Activated T-helper 17 cell treated with anti-CD3 and anti-CD28 coated beads, Interleukin-2, amount 50 U/mL, for 72 hours (primary cell): ENCODE measurements at regions not wholly inside any gene's neighbourhood (a gene's known extent, or its start where the extent isn't known, plus 50 kb on each side); places are given as distances from the start of the nearest gene placed in this dataset.

Experiments
- ATAC-seq: fragments of 150-1000 bp; cut with Tn5 transposase; replicated peaks from 2 replicates; pipeline ENCODE4 v1.10.0; 2021; ENCODE audit warnings: mild to moderate bottlenecking, moderate library complexity
- H3K27ac Mint-ChIP-seq: one replicate; pipeline ENCODE4 v1.8.0; 2022; ENCODE audit warnings: mixed read lengths
- H3K27me3 Mint-ChIP-seq: one replicate; pipeline ENCODE4 v1.8.0; 2022; ENCODE audit warnings: mixed read lengths
- H3K36me3 Mint-ChIP-seq: one replicate; pipeline ENCODE4 v1.8.0; 2022; ENCODE audit warnings: low read depth, mild to moderate bottlenecking, mixed read lengths
- H3K4me1 Mint-ChIP-seq: one replicate; pipeline ENCODE4 v1.8.0; 2022; ENCODE audit warnings: mixed read lengths
- H3K4me3 Mint-ChIP-seq: one replicate; pipeline ENCODE4 v1.8.0; 2022; ENCODE audit warnings: mild to moderate bottlenecking, mixed read lengths
- H3K9me3 Mint-ChIP-seq: one replicate; pipeline ENCODE4 v1.8.0; 2022; ENCODE audit warnings: mixed read lengths

DNA sequence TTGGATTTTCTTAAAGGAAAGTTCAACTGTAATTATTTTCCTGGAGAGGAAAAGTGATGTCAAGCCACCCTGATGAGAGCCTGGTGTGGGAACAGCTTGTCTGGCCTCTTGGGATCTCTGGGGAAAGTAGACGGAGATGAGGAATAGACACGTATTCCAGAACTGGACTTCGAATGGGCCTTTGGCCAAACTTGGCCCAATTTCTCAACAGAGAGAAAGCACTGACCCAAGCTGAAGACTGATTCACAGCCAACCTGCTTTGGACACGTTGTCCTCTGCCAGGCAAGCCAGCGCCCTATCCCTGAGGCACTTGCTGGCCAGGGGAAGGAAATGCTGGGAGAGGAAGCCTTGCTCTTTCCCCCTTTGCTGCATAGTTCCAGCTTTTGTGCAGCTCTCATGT is 70.8 kb upstream of the CTAGE1 start:
- Mint-ChIP-seq H3K9me3 (peaks cover 6% of the 10 kb centered on the region), H3K4me3 (no peak overlapping the region), H3K27ac (no peak overlapping the region), H3K27me3 (no peaks in the 10 kb centered on the region), H3K36me3 (no peaks in the 10 kb centered on the region), H3K4me1 (no peaks in the 10 kb centered on the region)
- ATAC-seq: no peak

- Mint-ChIP-seq H3K4me3 (no peak overlapping the region), H3K27me3 (no peaks in the 10 kb centered on the region), H3K27ac (no peak overlapping the region), H3K4me1 (no peaks in the 10 kb centered on the region), H3K36me3 (no peaks in the 10 kb centered on the region), H3K9me3 (peaks cover 6% of the 10 kb centered on the region)
- no peak for ATAC-seq
Observed at GRCh38 chr18:22489704-22490103, 72.0 kb upstream of the CTAGE1 start.

DNA sequence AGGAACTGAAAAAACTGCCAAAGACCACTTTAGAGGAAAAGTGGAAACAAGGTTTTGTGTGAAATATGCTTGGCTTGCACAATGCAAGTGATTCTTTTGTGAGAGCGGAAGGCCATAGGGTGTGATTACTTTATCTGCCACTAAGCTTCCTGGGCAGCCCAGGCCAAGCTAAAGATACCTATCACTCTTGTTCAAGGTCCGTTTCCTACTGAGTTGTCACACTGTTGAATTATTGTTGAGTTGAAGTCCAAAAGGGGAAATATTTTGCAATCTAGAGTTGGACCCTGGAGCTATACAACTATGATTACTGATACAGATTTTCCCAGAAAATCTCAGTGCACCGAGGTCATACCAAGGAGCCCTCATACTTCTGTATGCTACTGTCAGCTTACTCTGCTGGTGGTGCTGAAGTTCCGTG is 72.7 kb upstream of the CTAGE1 start:
- no peaks in the 10 kb centered on the region for H3K27me3 Mint-ChIP-seq
- no peak overlapping the region for H3K27ac Mint-ChIP-seq
- H3K4me1 Mint-ChIP-seq: no peaks in the 10 kb centered on the region
- no peaks in the 10 kb centered on the region for H3K36me3 Mint-ChIP-seq
- no peak for ATAC-seq
- H3K4me3 Mint-ChIP-seq: no peak overlapping the region
- peaks cover 6% of the 10 kb centered on the region for H3K9me3 Mint-ChIP-seq

- H3K27me3 Mint-ChIP-seq: no peaks in the 10 kb centered on the region
- H3K36me3 Mint-ChIP-seq: no peaks in the 10 kb centered on the region
- no peak overlapping the region for H3K27ac Mint-ChIP-seq
- H3K9me3 Mint-ChIP-seq: no peaks in the 10 kb centered on the region
- H3K4me3 Mint-ChIP-seq: no peak overlapping the region
- H3K4me1 Mint-ChIP-seq: no peaks in the 10 kb centered on the region
- ATAC-seq: no peak
Observed at GRCh38 chr18:22493255-22493654, 75.5 kb upstream of the CTAGE1 start.

DNA sequence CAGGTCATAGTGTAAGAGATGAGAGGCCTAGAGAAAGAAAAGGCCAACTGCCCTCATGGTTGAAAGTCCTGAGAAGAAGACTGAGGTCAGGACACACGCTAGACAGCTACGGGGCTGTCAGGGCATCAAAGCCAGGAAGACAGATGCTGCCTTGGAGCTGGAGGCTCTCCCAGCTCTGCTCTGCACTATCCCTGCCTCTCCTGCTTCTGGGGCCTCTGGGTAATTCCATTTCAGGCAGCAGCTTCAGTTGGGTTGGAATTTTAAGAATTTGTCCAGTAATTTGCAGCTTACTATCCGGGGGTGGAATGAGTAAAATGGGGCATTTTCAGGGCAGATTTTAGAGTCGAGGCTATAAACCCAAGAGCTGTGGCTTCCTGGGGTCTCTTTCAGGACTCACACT is 76.2 kb upstream of the CTAGE1 start:
- Mint-ChIP-seq H3K27ac (no peak overlapping the region), H3K27me3 (no peaks in the 10 kb centered on the region), H3K9me3 (no peaks in the 10 kb centered on the region), H3K36me3 (no peaks in the 10 kb centered on the region), H3K4me1 (no peaks in the 10 kb centered on the region), H3K4me3 (no peak overlapping the region)
- ATAC-seq: no peak

DNA sequence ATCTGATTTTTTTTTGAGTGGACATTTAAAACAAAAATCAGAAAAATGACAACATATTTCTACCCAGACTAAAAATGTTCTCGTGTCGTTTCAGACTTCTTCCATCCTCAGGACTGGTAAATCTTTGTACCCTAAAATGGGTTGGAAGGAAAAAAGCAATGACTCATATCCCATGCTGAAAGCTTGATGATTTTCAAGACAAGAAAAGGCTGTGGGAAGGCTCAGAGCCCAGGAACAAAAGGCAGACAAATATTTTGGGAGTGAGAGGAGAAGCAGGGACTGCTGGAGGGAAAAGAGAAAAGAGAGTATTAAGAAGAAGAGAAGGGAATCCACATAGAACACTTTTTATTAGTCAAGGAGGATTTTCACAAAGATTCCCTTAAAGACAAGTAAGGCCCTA is 77.1 kb upstream of the CTAGE1 start:
- no peaks in the 10 kb centered on the region for H3K9me3 Mint-ChIP-seq
- H3K36me3 Mint-ChIP-seq: no peaks in the 10 kb centered on the region
- no peak overlapping the region for H3K4me3 Mint-ChIP-seq
- no peaks in the 10 kb centered on the region for H3K4me1 Mint-ChIP-seq
- H3K27ac Mint-ChIP-seq: no peak overlapping the region
- no peaks in the 10 kb centered on the region for H3K27me3 Mint-ChIP-seq
- ATAC-seq: no peak

DNA sequence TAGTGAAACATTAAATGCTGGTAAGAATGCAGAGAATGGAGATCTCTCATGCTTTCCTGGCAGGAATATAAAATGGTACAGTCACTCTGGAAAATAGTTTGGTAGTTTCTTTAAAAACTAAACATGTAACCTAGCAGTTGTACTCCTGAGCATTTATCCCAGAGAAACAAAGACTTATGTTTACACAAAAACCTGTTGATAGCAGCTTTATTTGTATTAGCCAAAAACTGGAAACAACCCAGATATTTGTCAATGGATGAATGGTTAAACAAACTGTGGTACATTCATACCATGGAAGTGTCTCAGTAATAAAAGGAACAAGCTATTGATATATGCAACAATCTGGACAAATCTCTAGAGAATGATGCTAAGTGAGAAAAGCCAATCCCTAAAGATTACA is 81.7 kb upstream of the CTAGE1 start:
- Mint-ChIP-seq H3K4me1 (no peaks in the 10 kb centered on the region), H3K36me3 (no peaks in the 10 kb centered on the region), H3K27me3 (no peaks in the 10 kb centered on the region), H3K27ac (no peak overlapping the region), H3K9me3 (no peaks in the 10 kb centered on the region), H3K4me3 (no peak overlapping the region)
- ATAC-seq: no peak

DNA sequence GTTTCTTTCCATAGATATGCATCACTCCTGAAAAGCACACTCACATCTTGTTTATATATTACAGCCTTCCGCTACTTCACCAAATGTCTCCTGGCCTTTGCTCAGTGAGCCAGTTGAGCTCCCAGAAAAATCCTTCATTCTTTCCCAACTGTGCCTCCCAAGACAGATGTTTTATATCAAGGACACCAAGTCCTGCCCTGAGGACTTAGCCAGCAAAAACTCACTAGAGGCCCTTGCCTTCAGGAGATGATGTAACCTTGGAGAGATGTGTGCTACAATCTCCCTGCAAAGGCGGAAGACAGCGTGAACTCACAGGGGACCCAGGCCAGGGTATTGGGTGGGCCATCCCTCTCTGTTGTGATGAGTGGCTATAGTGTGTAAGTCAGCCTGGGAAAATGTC is 86.1 kb upstream of the CTAGE1 start:
- Mint-ChIP-seq H3K4me3 (no peak overlapping the region), H3K27ac (no peak overlapping the region), H3K4me1 (no peaks in the 10 kb centered on the region), H3K36me3 (no peaks in the 10 kb centered on the region), H3K27me3 (no peaks in the 10 kb centered on the region), H3K9me3 (no peaks in the 10 kb centered on the region)
- ATAC-seq: no peak

GRCh38 chr18:22504251-22505030 is 86.7 kb upstream of the CTAGE1 start:
- Mint-ChIP-seq H3K9me3 (no peaks in the 10 kb centered on the region), H3K4me1 (no peaks in the 10 kb centered on the region), H3K36me3 (no peaks in the 10 kb centered on the region), H3K27me3 (no peaks in the 10 kb centered on the region), H3K4me3 (no peak overlapping the region), H3K27ac (no peak overlapping the region)
- no peak for ATAC-seq

GRCh38 chr18:22505141-22505591 is 87.5 kb upstream of the CTAGE1 start:
- Mint-ChIP-seq H3K4me1 (no peaks in the 10 kb centered on the region), H3K27ac (no peak overlapping the region), H3K4me3 (no peak overlapping the region), H3K27me3 (no peaks in the 10 kb centered on the region), H3K9me3 (no peaks in the 10 kb centered on the region), H3K36me3 (no peaks in the 10 kb centered on the region)
- ATAC-seq: no peak

DNA sequence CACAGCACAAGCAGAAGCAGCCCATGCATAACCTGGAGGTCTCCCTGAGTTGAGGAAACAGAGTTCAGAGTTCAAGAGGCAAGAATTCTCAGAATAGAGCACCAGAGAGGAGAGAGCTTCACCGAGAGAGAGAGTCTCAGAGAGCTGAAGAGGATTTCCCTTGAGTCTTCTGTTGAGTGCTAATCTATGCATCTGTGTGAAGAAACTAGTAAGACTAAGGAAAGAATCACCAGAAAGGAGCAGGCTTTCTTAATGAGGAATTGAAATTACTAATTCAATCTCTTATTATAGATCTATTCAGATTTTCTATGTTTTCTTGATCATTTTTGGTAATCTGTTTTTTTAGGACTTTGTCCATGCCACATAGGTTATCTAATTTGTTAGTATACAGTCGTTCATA is 89.3 kb upstream of the CTAGE1 start:
- no peaks in the 10 kb centered on the region for H3K9me3 Mint-ChIP-seq
- no peak for ATAC-seq

DNA sequence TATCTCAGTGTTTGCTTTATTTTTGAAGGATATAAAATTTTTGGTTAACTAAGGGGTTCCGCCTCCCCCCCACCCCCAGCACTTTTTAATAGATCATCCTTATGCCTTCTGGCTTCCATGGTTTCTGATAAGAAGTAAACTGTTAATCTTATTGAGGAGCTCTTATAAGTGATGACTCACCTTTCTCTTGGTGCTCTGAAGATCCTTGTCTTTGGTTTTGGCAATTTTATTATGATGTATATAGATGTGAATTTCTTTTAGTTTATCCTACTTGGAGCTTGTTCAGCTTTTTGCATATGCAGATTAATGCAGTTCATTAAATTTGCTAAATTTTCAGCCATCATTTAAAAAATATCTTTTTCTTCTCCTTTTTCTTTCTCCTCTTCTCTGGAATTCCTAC is 91.7 kb upstream of the CTAGE1 start:
- no peak overlapping the region for H3K4me3 Mint-ChIP-seq
- H3K9me3 Mint-ChIP-seq: no peaks in the 10 kb centered on the region
- H3K27me3 Mint-ChIP-seq: no peaks in the 10 kb centered on the region
- no peak for ATAC-seq
- H3K27ac Mint-ChIP-seq: no peak overlapping the region
- H3K36me3 Mint-ChIP-seq: no peaks in the 10 kb centered on the region
- no peaks in the 10 kb centered on the region for H3K4me1 Mint-ChIP-seq

More for the DNA sequence above, 89.3 kb upstream of the CTAGE1 start:
- Mint-ChIP-seq H3K4me1 (no peaks in the 10 kb centered on the region), H3K36me3 (no peaks in the 10 kb centered on the region), H3K27ac (no peak overlapping the region), H3K27me3 (no peaks in the 10 kb centered on the region), H3K4me3 (no peak overlapping the region)

GRCh38 chr18:22510697-22511096 is 93.0 kb upstream of the CTAGE1 start:
- H3K36me3 Mint-ChIP-seq: no peaks in the 10 kb centered on the region
- no peaks in the 10 kb centered on the region for H3K9me3 Mint-ChIP-seq
- H3K27me3 Mint-ChIP-seq: no peaks in the 10 kb centered on the region
- ATAC-seq: no peak
- H3K27ac Mint-ChIP-seq: no peak overlapping the region
- no peaks in the 10 kb centered on the region for H3K4me1 Mint-ChIP-seq
- no peak overlapping the region for H3K4me3 Mint-ChIP-seq

DNA sequence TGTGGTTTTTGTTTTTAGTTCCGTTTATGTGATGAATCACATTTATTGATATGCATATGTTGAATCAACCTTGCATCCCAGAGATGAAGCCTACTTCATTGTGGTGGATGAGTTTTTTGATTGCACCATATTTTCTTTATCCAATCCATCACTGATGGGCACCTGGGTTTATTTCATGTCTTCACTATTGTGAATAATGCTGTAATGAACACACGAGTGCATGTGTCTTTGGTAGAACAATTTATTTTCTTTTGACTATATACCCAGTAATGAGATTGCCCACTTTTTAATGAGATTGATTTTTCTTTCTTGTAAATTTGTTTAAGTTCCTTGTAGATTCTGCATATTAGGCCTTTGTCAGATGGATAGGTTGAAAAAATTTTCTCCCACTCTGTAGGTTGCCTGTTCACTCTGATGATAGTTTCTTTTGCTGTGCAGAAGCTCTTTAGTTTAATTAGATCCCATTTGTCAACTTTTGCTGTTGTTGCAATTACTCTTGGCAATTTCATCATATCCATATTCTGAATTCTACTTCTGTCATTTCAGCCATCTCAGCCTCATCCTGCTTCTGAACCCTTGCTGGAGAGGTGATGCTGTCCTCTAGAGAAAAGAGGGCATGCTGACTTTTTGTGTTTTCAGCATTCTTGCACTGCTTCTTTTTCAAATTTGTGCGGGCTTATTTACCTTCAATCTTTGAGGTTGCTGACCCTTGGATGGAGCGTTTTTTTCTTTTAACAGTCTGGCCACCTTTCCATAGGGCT is 96.2 kb upstream of the CTAGE1 start:
- H3K36me3 Mint-ChIP-seq: no peaks in the 10 kb centered on the region
- H3K4me1 Mint-ChIP-seq: no peaks in the 10 kb centered on the region
- no peak for ATAC-seq
- no peaks in the 10 kb centered on the region for H3K27me3 Mint-ChIP-seq
- H3K27ac Mint-ChIP-seq: no peak overlapping the region
- no peak overlapping the region for H3K4me3 Mint-ChIP-seq
- no peaks in the 10 kb centered on the region for H3K9me3 Mint-ChIP-seq

GRCh38 chr18:22514655-22515054 is 96.9 kb upstream of the CTAGE1 start:
- Mint-ChIP-seq H3K4me1 (no peaks in the 10 kb centered on the region), H3K36me3 (no peaks in the 10 kb centered on the region), H3K9me3 (no peaks in the 10 kb centered on the region), H3K27me3 (no peaks in the 10 kb centered on the region), H3K27ac (no peak overlapping the region), H3K4me3 (no peak overlapping the region)
- no peak for ATAC-seq
